Neuronal stem cell (in vitro differentiated cells): ENCODE measurements at regions not wholly inside any gene's neighbourhood (a gene's known extent, or its start where the extent isn't known, plus 50 kb on each side); places are given as distances from the start of the nearest gene placed in this dataset.
A peak's percentile ranks its signal among the peaks of the same experiment; 100 is the strongest.

Experiments used
- DNase-seq: peaks from one replicate; pipeline ENCODE4 v3.0.0-alpha.2; 2013; ENCODE audit warnings: low spot score
- H2AFZ ChIP-seq: one replicate; pipeline ENCODE4 v1.6.1; 2013; ENCODE audit warnings: mild to moderate bottlenecking, low read length, inconsistent platforms
- H2AK5ac ChIP-seq: 2 replicates; pipeline ENCODE4 v1.6.1; 2013; ENCODE audit warnings: low read depth, mild to moderate bottlenecking, inconsistent platforms, low read length, moderate library complexity, mixed read lengths
- H2BK120ac ChIP-seq: 2 replicates; pipeline ENCODE4 v1.6.1; 2013; ENCODE audit warnings: low read depth, mild to moderate bottlenecking, inconsistent platforms, low read length, moderate library complexity, mixed read lengths
- H2BK12ac ChIP-seq: one replicate; pipeline ENCODE4 v1.6.1; 2013; ENCODE audit warnings: low read length, inconsistent platforms
- H2BK15ac ChIP-seq: 2 replicates; pipeline ENCODE4 v1.6.1; 2013; ENCODE audit warnings: mild to moderate bottlenecking, low read length, inconsistent platforms, mixed read lengths
- H2BK5ac ChIP-seq: one replicate; pipeline ENCODE4 v1.6.1; 2013; ENCODE audit warnings: inconsistent platforms, mild to moderate bottlenecking, low read length, moderate library complexity
- H3K14ac ChIP-seq: one replicate; pipeline ENCODE4 v1.6.1; 2013; ENCODE audit warnings: low read length, inconsistent platforms
- H3K18ac ChIP-seq: 2 replicates; pipeline ENCODE4 v1.6.1; 2013; ENCODE audit warnings: low read length, inconsistent platforms
- H3K23ac ChIP-seq: 2 replicates; pipeline ENCODE4 v1.6.1; 2013; ENCODE audit warnings: low read depth, mild to moderate bottlenecking, mixed read lengths, low read length, inconsistent platforms; ENCODE audit not compliant: poor library complexity
- H3K27ac ChIP-seq: replicated peaks from 3 replicates; pipeline ENCODE4 v1.5.1; 2013; ENCODE audit warnings: low read length, inconsistent platforms
- H3K27me3 ChIP-seq, 3 experiments: 2 replicates each; pipeline ENCODE4 v1.6.1; 2013; ENCODE audit warnings: low read length in 3 of 3, mild to moderate bottlenecking in 2 of 3, inconsistent platforms in 1 of 3, low read depth in 1 of 3, mixed read lengths in 1 of 3, moderate library complexity in 1 of 3; ENCODE audit not compliant: control insufficient read depth in 3 of 3, insufficient read depth in 3 of 3
- H3K36me3 ChIP-seq, 2 donors: replicated peaks in 1 of 2; 2 replicates each; pipeline ENCODE4 v1.6.1; 2013; ENCODE audit warnings: low read length in 2 of 2; ENCODE audit not compliant: control insufficient read depth in 2 of 2, insufficient read depth in 2 of 2
- H3K4ac ChIP-seq: 2 replicates; pipeline ENCODE4 v1.6.1; 2013; ENCODE audit warnings: inconsistent platforms, mild to moderate bottlenecking, low read length, moderate library complexity
- H3K4me1 ChIP-seq, 2 donors: 1 replicate in 1 of 2; 2 replicates in 1 of 2; pipeline ENCODE4 v1.6.1; 2013; ENCODE audit warnings: low read length in 2 of 2, low read depth in 1 of 2; ENCODE audit not compliant: control insufficient read depth in 2 of 2, insufficient read depth in 1 of 2
- H3K4me2 ChIP-seq: one replicate; pipeline ENCODE4 v1.6.1; 2013; ENCODE audit warnings: mild to moderate bottlenecking, low read length, inconsistent platforms; ENCODE audit not compliant: insufficient read depth, poor library complexity, severe bottlenecking
- H3K4me3 ChIP-seq, 2 donors: 2 replicates each; pipeline ENCODE4 v1.5.1; 2013; ENCODE audit warnings: low read length in 2 of 2, mild to moderate bottlenecking in 2 of 2, inconsistent platforms in 1 of 2, moderate library complexity in 1 of 2
- H3K79me1 ChIP-seq: one replicate; pipeline ENCODE4 v1.6.1; 2013; ENCODE audit warnings: low read depth, mild to moderate bottlenecking, inconsistent platforms, low read length, moderate library complexity
- H3K9ac ChIP-seq: one replicate; pipeline ENCODE4 v1.6.1; 2013; ENCODE audit warnings: mild to moderate bottlenecking, low read depth, low read length, inconsistent platforms; ENCODE audit not compliant: poor library complexity
- H3K9me3 ChIP-seq, 2 donors: replicated peaks in 1 of 2; 2 replicates each; pipeline versions ENCODE3 to v1.6.1; 2013; ENCODE audit warnings: low read length in 2 of 2, mild to moderate bottlenecking in 2 of 2, inconsistent platforms in 1 of 2, low read depth in 1 of 2, mixed read lengths in 1 of 2, moderate library complexity in 1 of 2; ENCODE audit not compliant: control insufficient read depth in 2 of 2, insufficient read depth in 1 of 2
- H4K8ac ChIP-seq: one replicate; pipeline ENCODE4 v1.6.1; 2013; ENCODE audit warnings: low read depth, mild to moderate bottlenecking, inconsistent platforms, low read length, moderate library complexity
- H4K91ac ChIP-seq: one replicate; pipeline ENCODE4 v1.6.1; 2013; ENCODE audit warnings: low read length, low read depth, mild to moderate bottlenecking, inconsistent platforms; ENCODE audit not compliant: poor library complexity
- WGBS, 2 donors: extraction: QIAGEN DNeasy Blood & Tissue Kit; methylation state at CpG; one replicate each; pipeline ENCODE4 v1.1.7; 2013; ENCODE audit warnings: missing lambda C conversion rate in 2 of 2, mixed read lengths in 1 of 2; ENCODE audit not compliant: insufficient read length in 2 of 2, insufficient replicate concordance in 1 of 2; ENCODE audit errors: extremely low coverage in 2 of 2; 5-methylcytosine and 5-hydroxymethylcytosine counted together

DNA sequence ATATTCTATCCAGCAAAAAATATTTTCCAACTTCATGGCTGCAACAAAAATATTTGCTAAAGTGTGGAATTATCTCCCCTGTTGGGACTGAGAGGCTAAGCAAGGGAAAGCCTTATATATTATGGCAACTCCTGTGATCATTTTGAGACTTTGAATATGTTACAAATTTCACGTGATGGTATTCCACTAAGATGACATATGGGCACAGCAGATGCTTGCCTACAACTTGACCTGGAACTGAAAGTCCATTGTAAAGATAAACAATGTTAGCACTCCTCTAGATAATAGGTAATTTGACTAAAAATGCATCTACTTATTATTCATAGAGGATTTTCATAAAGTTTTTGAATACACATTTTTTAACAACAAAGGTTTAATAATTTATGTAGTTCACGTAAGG lies 1141.5 kb upstream of the CDH6 start:
- Histone ChIP-seq H3K27me3 (no peaks in the 10 kb centered on the region), H2BK12ac (no peak overlapping the region), H3K4ac (no peak overlapping the region), H3K23ac (no peak overlapping the region), H3K14ac (no peak overlapping the region), H3K18ac (no peak overlapping the region), H4K8ac (no peak overlapping the region), H3K4me2 (no peak overlapping the region), H3K9ac (no peak overlapping the region), H3K27ac (no peak overlapping the region), H2AFZ (no peak overlapping the region), H3K9me3 (no peaks in the 10 kb centered on the region), H4K91ac (no peak overlapping the region), H3K4me1 (peaks cover 0 to 2% of the 10 kb centered on the region in 2 donors), H2BK15ac (no peak overlapping the region), H3K36me3 (no peaks in the 10 kb centered on the region), H2BK5ac (no peak overlapping the region), H2AK5ac (no peak overlapping the region), H2BK120ac (no peak overlapping the region), H3K4me3 (no peak overlapping the region), H3K79me1 (no peaks in the 10 kb centered on the region)
- WGBS, 2 donors: no CpG with 5 or more reads among the region's 2 CpGs
- no peak for DNase-seq

DNA sequence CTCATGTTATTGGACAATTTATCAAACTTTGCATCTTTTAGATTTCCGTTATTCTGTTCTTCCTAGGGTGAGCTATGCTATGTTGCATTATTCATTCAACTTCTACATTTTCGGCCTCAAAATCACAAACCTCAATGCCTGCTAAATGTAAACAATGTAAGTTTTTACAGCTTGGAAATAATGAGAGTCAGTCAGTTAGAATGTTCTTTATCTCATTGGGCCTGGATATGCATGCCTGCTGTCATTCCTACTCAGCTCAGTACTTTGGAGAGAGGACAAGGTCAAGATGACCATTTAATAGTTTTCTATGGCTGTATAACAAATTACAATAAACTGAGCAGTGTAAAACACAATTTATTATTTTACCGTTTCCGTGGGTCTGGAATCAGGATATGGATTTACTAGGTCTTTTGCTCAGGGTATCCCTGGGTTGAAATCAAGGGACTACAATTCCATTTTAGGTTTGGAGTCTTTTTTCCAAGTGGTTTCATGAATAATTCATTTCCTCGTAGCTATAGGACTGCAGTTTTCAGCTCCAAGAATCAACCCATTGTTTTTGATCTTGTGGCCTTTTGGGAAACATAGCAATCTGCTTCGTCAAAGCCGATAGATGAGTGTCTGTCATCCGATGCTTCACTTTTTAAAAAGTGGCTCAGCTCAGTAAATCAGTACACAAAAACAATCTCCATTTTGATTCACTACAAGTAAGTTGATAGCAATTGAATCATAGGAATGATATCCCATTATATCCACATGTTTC lies 1143.2 kb upstream of the CDH6 start:
- H3K18ac ChIP-seq: no peak overlapping the region
- H2BK5ac ChIP-seq: no peak overlapping the region
- H2BK120ac ChIP-seq: no peak overlapping the region
- H3K4ac ChIP-seq: no peak overlapping the region
- no peaks in the 10 kb centered on the region for H3K27me3 ChIP-seq
- H3K4me1 ChIP-seq: peaks cover 0 to 2% of the 10 kb centered on the region in 2 donors
- H4K8ac ChIP-seq: no peak overlapping the region
- H2AFZ ChIP-seq: peak overlapping the region; percentile 61
- no peak overlapping the region for H2BK12ac ChIP-seq
- no peaks in the 10 kb centered on the region for H3K9me3 ChIP-seq
- H2BK15ac ChIP-seq: no peak overlapping the region
- no peak overlapping the region for H3K9ac ChIP-seq
- H3K23ac ChIP-seq: no peak overlapping the region
- no peak overlapping the region for H3K27ac ChIP-seq
- H3K14ac ChIP-seq: no peak overlapping the region
- no peak overlapping the region for H4K91ac ChIP-seq
- H3K4me3 ChIP-seq: no peak overlapping the region
- no peaks in the 10 kb centered on the region for H3K79me1 ChIP-seq
- no peaks in the 10 kb centered on the region for H3K36me3 ChIP-seq
- H2AK5ac ChIP-seq: no peak overlapping the region
- DNase-seq: no peak
- WGBS, 2 donors: no CpG with 5 or more reads among the region's 8 CpGs
- H3K4me2 ChIP-seq: no peak overlapping the region

DNA sequence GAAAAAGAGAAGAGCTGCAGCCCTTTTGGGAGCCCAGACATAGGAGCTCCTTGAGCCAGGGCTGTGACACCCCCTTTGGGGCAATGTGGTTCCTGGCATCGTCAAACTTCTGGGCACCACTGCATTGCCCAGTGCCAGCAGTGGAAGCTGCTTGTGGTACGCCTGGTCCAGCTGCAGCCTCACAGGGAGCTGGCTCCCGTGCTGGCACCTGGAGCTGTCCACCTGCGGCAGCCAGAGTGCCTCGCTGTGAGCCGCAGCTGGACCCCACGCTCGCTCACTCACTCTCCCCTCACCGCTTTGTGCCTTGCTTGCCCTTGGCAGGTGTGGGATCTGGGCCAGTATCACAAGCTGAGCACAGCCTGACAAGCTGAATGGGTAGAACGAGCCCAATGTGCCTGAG lies 1150.8 kb upstream of the CDH6 start:
- Histone ChIP-seq H3K4ac (peak overlapping the region; percentile 76), H2BK120ac (peak overlapping the region; percentile 94), H3K4me3 (no peak overlapping the region), H3K4me1 (no peaks in the 10 kb centered on the region), H3K4me2 (no peak overlapping the region), H3K23ac (no peak overlapping the region), H2BK15ac (no peak overlapping the region), H3K79me1 (no peaks in the 10 kb centered on the region), H3K14ac (no peak overlapping the region), H3K18ac (peak overlapping the region; percentile 76), H3K9ac (peak overlapping the region; percentile 21), H2BK12ac (no peak overlapping the region), H4K91ac (peak overlapping the region; percentile 64), H2AFZ (no peak overlapping the region), H3K36me3 (no peaks in the 10 kb centered on the region), H4K8ac (no peak overlapping the region), H3K9me3 (no peaks in the 10 kb centered on the region), H2BK5ac (no peak overlapping the region), H2AK5ac (no peak overlapping the region), H3K27ac (no peak overlapping the region), H3K27me3 (no peaks in the 10 kb centered on the region)
- DNase-seq: no peak
- no CpG with 5 or more reads among the region's 10 CpGs for WGBS, 2 donors

DNA sequence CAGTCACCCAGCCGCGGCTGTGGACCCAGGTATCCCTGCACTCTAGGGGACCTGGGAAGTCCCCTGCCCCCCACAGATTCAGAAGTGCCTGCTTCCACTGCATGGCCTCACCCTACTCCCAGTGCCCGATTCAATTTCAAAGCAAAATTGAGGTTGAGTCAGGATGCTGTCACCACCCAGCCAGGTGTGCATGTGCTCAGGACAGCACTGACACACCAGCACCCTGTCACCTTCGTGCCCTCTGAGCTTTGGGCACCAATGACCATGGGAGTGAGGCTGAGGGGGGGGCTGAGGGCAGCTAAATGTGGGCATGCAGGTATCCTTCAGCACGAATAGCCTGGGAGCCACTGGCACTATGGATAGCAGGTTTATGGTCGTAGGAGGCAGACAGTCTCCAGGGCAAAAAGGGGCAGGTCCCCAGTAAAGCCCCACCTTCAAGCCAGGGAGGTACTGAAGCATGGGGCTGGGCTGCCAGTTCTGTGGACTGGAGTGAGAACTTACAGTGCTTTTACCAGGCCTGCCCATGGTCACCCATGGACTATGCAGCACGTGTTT lies 1151.6 kb upstream of the CDH6 start:
- no peak overlapping the region for H2BK5ac ChIP-seq
- no peaks in the 10 kb centered on the region for H3K27me3 ChIP-seq
- H4K8ac ChIP-seq: no peak overlapping the region
- no peak for DNase-seq
- no peak overlapping the region for H4K91ac ChIP-seq
- no CpG with 5 or more reads among the region's 7 CpGs for WGBS, 2 donors
- no peak overlapping the region for H2BK12ac ChIP-seq
- no peak overlapping the region for H3K14ac ChIP-seq
- H2BK120ac ChIP-seq: no peak overlapping the region
- H3K36me3 ChIP-seq: no peaks in the 10 kb centered on the region
- no peak overlapping the region for H3K9ac ChIP-seq
- H3K9me3 ChIP-seq: no peaks in the 10 kb centered on the region
- no peak overlapping the region for H3K27ac ChIP-seq
- no peak overlapping the region for H3K4ac ChIP-seq
- no peak overlapping the region for H3K23ac ChIP-seq
- no peaks in the 10 kb centered on the region for H3K79me1 ChIP-seq
- no peaks in the 10 kb centered on the region for H3K4me1 ChIP-seq
- H2BK15ac ChIP-seq: no peak overlapping the region
- H2AFZ ChIP-seq: no peak overlapping the region
- no peak overlapping the region for H3K4me3 ChIP-seq
- peak overlapping the region; percentile 57 for H3K18ac ChIP-seq
- H3K4me2 ChIP-seq: no peak overlapping the region
- peak overlapping the region; percentile 61 for H2AK5ac ChIP-seq
